ENCODE measurements at regions not wholly inside any gene's neighbourhood (a gene's known extent, or its start where the extent isn't known, plus 50 kb on each side); places are given as distances from the start of the nearest gene placed in this dataset.

- TF ChIP-seq POLR2AphosphoS5 (IDR thresholded peaks at IDR 0.05; ENCODE audit: low read depth, low read length) = no peak
- TF ChIP-seq, protein P1, sequence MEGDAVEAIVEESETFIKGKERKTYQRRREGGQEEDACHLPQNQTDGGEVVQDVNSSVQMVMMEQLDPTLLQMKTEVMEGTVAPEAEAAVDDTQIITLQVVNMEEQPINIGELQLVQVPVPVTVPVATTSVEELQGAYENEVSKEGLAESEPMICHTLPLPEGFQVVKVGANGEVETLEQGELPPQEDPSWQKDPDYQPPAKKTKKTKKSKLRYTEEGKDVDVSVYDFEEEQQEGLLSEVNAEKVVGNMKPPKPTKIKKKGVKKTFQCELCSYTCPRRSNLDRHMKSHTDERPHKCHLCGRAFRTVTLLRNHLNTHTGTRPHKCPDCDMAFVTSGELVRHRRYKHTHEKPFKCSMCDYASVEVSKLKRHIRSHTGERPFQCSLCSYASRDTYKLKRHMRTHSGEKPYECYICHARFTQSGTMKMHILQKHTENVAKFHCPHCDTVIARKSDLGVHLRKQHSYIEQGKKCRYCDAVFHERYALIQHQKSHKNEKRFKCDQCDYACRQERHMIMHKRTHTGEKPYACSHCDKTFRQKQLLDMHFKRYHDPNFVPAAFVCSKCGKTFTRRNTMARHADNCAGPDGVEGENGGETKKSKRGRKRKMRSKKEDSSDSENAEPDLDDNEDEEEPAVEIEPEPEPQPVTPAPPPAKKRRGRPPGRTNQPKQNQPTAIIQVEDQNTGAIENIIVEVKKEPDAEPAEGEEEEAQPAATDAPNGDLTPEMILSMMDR (IDR thresholded peaks at IDR 0.05) = no peak
- TF ChIP-seq, protein P2, sequence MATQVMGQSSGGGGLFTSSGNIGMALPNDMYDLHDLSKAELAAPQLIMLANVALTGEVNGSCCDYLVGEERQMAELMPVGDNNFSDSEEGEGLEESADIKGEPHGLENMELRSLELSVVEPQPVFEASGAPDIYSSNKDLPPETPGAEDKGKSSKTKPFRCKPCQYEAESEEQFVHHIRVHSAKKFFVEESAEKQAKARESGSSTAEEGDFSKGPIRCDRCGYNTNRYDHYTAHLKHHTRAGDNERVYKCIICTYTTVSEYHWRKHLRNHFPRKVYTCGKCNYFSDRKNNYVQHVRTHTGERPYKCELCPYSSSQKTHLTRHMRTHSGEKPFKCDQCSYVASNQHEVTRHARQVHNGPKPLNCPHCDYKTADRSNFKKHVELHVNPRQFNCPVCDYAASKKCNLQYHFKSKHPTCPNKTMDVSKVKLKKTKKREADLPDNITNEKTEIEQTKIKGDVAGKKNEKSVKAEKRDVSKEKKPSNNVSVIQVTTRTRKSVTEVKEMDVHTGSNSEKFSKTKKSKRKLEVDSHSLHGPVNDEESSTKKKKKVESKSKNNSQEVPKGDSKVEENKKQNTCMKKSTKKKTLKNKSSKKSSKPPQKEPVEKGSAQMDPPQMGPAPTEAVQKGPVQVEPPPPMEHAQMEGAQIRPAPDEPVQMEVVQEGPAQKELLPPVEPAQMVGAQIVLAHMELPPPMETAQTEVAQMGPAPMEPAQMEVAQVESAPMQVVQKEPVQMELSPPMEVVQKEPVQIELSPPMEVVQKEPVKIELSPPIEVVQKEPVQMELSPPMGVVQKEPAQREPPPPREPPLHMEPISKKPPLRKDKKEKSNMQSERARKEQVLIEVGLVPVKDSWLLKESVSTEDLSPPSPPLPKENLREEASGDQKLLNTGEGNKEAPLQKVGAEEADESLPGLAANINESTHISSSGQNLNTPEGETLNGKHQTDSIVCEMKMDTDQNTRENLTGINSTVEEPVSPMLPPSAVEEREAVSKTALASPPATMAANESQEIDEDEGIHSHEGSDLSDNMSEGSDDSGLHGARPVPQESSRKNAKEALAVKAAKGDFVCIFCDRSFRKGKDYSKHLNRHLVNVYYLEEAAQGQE (IDR thresholded peaks at IDR 0.05; ENCODE audit: insufficient read depth in 1 of 2, low read depth in 2 of 2, low read length in 1 of 2) = no peak
- no peak for TF ChIP-seq SIN3A (IDR thresholded peaks at IDR 0.05; ENCODE audit: borderline replicate concordance, insufficient read depth, low read depth, low read length)
Observed at GRCh38 chr15:46682969-46683791, 1034.1 kb upstream of the SEMA6D start.
